ENCODE measurements at regions not wholly inside any gene's neighbourhood (a gene's known extent, or its start where the extent isn't known, plus 50 kb on each side); places are given as distances from the start of the nearest gene placed in this dataset.

DNA sequence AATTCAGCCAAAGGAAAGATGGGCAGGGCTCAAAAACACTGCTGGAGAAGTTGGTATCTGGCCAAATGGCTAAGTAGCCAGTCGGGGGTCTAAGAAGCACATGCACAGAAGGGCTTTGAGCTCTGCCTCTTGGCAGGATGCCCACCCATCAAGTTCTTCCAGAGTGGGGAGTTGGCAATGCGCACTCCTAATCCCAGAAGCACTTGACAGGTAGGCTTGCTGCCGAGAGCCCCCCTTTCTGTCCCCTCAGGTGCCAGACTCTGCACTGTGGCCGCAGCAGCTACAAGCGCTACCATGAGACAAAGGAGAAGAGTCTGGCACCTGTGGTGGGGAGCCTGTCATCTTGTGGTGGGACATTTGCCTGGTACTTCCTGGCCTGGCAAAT, 252.9 kb upstream of the SLC24A2 start:
- H3K27me3 ChIP-seq (ENCODE audit: low read depth, low read length), result no peaks in the 10 kb centered on the region
- peaks cover 0 to 5% of the 10 kb centered on the region in 2 donors for H3K4me1 ChIP-seq (ENCODE audit: control insufficient read depth in 1 of 2, insufficient read depth in 2 of 2, low read length in 2 of 2)
- H3K36me3 ChIP-seq (ENCODE audit: control insufficient read depth in 1 of 2, insufficient read depth in 2 of 2, low read length in 2 of 2), result no peaks in the 10 kb centered on the region
- no peak overlapping the region for H3K27ac ChIP-seq (ENCODE audit: low read length)
- no peaks in the 10 kb centered on the region for H3K9me3 ChIP-seq (ENCODE audit: control insufficient read depth in 1 of 2, low read length in 2 of 2)
- no peak overlapping the region for H3K4me3 ChIP-seq (ENCODE audit: low read depth in 1 of 2, low read length in 2 of 2)

GRCh38 chr9:20040991-20041696, 252.3 kb upstream of the SLC24A2 start:
- no peaks in the 10 kb centered on the region for H3K9me3 ChIP-seq (ENCODE audit: control insufficient read depth in 1 of 2, low read length in 2 of 2)
- no peaks in the 10 kb centered on the region for H3K36me3 ChIP-seq (ENCODE audit: control insufficient read depth in 1 of 2, insufficient read depth in 2 of 2, low read length in 2 of 2)
- peaks cover 0 to 5% of the 10 kb centered on the region in 2 donors for H3K4me1 ChIP-seq (ENCODE audit: control insufficient read depth in 1 of 2, insufficient read depth in 2 of 2, low read length in 2 of 2)
- no peak overlapping the region for H3K27ac ChIP-seq (ENCODE audit: low read length)
- no peak overlapping the region for H3K4me3 ChIP-seq (ENCODE audit: low read depth in 1 of 2, low read length in 2 of 2)
- no peaks in the 10 kb centered on the region for H3K27me3 ChIP-seq (ENCODE audit: low read depth, low read length)

DNA sequence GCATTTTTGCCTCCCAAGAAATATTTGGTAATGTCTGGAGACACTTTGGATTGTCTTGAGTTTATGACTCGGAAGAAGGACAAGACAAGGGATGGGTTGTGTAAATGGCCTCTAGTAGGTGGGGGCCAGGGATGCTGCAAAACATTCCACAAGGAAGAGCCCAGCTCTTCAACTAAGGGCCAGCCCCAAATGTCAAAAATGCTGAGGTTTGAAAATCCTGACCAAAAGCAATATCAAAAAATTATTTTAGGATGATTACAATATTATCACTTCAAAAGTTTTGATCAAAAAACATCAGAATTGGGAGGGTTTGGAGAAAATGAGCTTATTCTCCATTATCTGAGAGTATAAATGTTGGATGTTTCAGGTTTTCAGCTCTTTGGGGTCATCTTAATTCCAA, 248.9 kb upstream of the SLC24A2 start:
- Histone ChIP-seq H3K36me3 (ENCODE audit: control insufficient read depth in 1 of 2, insufficient read depth in 2 of 2, low read length in 2 of 2) (no peaks in the 10 kb centered on the region), H3K9me3 (ENCODE audit: control insufficient read depth in 1 of 2, low read length in 2 of 2) (no peaks in the 10 kb centered on the region), H3K27me3 (ENCODE audit: low read depth, low read length) (no peaks in the 10 kb centered on the region), H3K27ac (ENCODE audit: low read length) (no peak overlapping the region), H3K4me3 (ENCODE audit: low read depth in 1 of 2, low read length in 2 of 2) (no peak overlapping the region), H3K4me1 (ENCODE audit: control insufficient read depth in 1 of 2, insufficient read depth in 2 of 2, low read length in 2 of 2) (peaks cover 0 to 5% of the 10 kb centered on the region in 2 donors)

DNA sequence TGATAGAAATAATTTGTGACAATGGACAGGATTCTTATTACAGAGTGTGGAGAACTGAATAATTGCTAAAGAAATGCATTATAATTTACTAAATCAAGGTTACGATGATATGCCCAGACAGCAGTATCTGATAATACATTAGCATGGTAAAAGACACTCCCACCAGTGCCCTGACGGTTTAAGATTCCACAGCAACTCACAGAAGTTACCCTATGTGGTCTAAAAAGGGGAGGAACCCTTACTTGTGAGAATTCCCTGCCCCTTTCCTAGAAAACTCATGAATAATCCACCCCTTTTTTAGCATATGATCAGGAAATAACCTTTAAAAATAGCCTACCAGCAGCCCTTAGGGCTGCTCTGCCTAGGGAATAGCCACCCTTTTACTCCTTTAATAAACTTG, 244.7 kb upstream of the SLC24A2 start:
- Histone ChIP-seq H3K4me3 (ENCODE audit: low read depth in 1 of 2, low read length in 2 of 2) (no peak overlapping the region), H3K36me3 (ENCODE audit: control insufficient read depth in 1 of 2, insufficient read depth in 2 of 2, low read length in 2 of 2) (no peaks in the 10 kb centered on the region), H3K4me1 (ENCODE audit: control insufficient read depth in 1 of 2, insufficient read depth in 2 of 2, low read length in 2 of 2) (no peaks in the 10 kb centered on the region), H3K9me3 (ENCODE audit: control insufficient read depth in 1 of 2, low read length in 2 of 2) (no peaks in the 10 kb centered on the region), H3K27me3 (ENCODE audit: low read depth, low read length) (no peaks in the 10 kb centered on the region), H3K27ac (ENCODE audit: low read length) (no peak overlapping the region)

DNA sequence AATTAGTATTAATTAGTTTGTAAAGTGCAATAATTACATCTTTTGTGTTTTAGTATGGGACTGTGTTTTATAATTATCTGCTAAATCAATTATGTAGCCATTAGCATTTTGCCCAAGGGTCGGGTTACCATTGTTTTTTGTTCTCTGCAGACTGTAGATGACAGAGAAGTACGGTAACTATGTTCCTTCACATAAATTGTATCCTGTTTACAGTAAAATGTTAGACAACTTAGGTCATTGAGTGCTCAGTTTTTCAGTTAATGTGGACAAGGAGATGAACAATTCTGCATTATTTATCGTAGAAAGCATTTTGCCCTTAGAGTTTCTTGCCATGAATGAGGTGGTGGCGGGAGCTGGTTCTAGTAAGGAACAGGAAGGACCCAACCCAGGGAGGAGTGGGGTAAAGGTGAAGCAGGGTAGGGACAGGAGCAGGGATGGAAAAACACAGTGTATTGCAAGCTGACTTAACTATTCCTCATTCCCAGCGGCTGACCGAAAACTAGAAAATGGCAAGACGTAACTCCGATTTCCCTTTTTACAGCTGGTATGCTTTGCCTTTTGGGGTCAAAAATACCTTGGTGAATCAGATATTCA, 243.7 kb upstream of the SLC24A2 start:
- Histone ChIP-seq H3K9me3 (ENCODE audit: control insufficient read depth in 1 of 2, low read length in 2 of 2) (no peaks in the 10 kb centered on the region), H3K36me3 (ENCODE audit: control insufficient read depth in 1 of 2, insufficient read depth in 2 of 2, low read length in 2 of 2) (no peaks in the 10 kb centered on the region), H3K27me3 (ENCODE audit: low read depth, low read length) (no peaks in the 10 kb centered on the region), H3K27ac (ENCODE audit: low read length) (no peak overlapping the region), H3K4me3 (ENCODE audit: low read depth in 1 of 2, low read length in 2 of 2) (no peak overlapping the region), H3K4me1 (ENCODE audit: control insufficient read depth in 1 of 2, insufficient read depth in 2 of 2, low read length in 2 of 2) (no peaks in the 10 kb centered on the region)

DNA sequence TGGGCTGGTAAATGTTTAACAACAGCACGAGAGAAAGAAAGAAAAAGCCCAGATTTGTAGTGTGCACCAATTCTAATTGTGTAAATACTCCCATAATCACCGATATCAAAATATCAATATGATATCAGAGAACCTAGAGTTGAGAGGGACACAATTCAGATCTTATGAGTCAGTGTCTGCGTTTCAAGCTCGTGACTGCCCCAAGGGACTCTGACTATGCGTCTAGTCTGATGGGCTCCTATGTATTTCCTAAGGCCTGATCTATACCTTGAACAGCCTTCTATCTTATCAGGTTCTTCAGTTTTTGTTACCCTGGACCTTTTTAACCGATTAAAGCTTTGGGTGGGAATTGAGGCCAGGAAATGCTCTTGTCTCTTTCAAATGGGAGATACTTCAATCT, 243.0 kb upstream of the SLC24A2 start:
- no peaks in the 10 kb centered on the region for H3K27me3 ChIP-seq (ENCODE audit: low read depth, low read length)
- no peaks in the 10 kb centered on the region for H3K9me3 ChIP-seq (ENCODE audit: control insufficient read depth in 1 of 2, low read length in 2 of 2)
- H3K27ac ChIP-seq (ENCODE audit: low read length), result no peak overlapping the region
- H3K36me3 ChIP-seq (ENCODE audit: control insufficient read depth in 1 of 2, insufficient read depth in 2 of 2, low read length in 2 of 2), result no peaks in the 10 kb centered on the region
- no peaks in the 10 kb centered on the region for H3K4me1 ChIP-seq (ENCODE audit: control insufficient read depth in 1 of 2, insufficient read depth in 2 of 2, low read length in 2 of 2)
- no peak overlapping the region for H3K4me3 ChIP-seq (ENCODE audit: low read depth in 1 of 2, low read length in 2 of 2)

GRCh38 chr9:20030671-20031070, 241.8 kb upstream of the SLC24A2 start:
- no peaks in the 10 kb centered on the region for H3K9me3 ChIP-seq (ENCODE audit: control insufficient read depth in 1 of 2, low read length in 2 of 2)
- no peaks in the 10 kb centered on the region for H3K27me3 ChIP-seq (ENCODE audit: low read depth, low read length)
- H3K36me3 ChIP-seq (ENCODE audit: control insufficient read depth in 1 of 2, insufficient read depth in 2 of 2, low read length in 2 of 2), result no peaks in the 10 kb centered on the region
- no peaks in the 10 kb centered on the region for H3K4me1 ChIP-seq (ENCODE audit: control insufficient read depth in 1 of 2, insufficient read depth in 2 of 2, low read length in 2 of 2)
- H3K4me3 ChIP-seq (ENCODE audit: low read depth in 1 of 2, low read length in 2 of 2), result no peak overlapping the region
- no peak overlapping the region for H3K27ac ChIP-seq (ENCODE audit: low read length)

GRCh38 chr9:20030221-20030620, 241.4 kb upstream of the SLC24A2 start:
- H3K4me1 ChIP-seq (ENCODE audit: control insufficient read depth in 1 of 2, insufficient read depth in 2 of 2, low read length in 2 of 2), result no peaks in the 10 kb centered on the region
- H3K27ac ChIP-seq (ENCODE audit: low read length), result no peak overlapping the region
- no peaks in the 10 kb centered on the region for H3K36me3 ChIP-seq (ENCODE audit: control insufficient read depth in 1 of 2, insufficient read depth in 2 of 2, low read length in 2 of 2)
- H3K4me3 ChIP-seq (ENCODE audit: low read depth in 1 of 2, low read length in 2 of 2), result no peak overlapping the region
- no peaks in the 10 kb centered on the region for H3K27me3 ChIP-seq (ENCODE audit: low read depth, low read length)
- no peaks in the 10 kb centered on the region for H3K9me3 ChIP-seq (ENCODE audit: control insufficient read depth in 1 of 2, low read length in 2 of 2)

DNA sequence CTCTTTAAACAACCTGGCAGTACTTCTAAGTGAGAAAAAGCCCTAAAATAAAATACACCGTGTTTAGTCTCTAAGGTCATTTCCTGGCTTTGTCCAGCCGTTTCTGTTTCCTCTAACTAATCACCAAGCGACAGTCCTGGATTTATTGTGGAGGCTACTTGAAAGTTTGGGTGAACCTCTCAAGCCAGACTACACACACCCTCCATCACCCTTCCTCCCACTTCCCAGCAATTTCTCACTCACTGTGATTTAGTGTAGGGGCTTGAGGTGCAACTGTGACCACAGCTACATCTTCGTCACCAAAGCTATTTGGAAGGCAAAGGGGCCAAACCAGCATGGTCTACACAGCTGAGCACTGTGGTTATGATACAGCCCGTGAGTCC, 240.0 kb upstream of the SLC24A2 start:
- H3K4me3 ChIP-seq (ENCODE audit: low read depth in 1 of 2, low read length in 2 of 2), result no peak overlapping the region
- no peaks in the 10 kb centered on the region for H3K27me3 ChIP-seq (ENCODE audit: low read depth, low read length)
- no peaks in the 10 kb centered on the region for H3K36me3 ChIP-seq (ENCODE audit: control insufficient read depth in 1 of 2, insufficient read depth in 2 of 2, low read length in 2 of 2)
- no peaks in the 10 kb centered on the region for H3K9me3 ChIP-seq (ENCODE audit: control insufficient read depth in 1 of 2, low read length in 2 of 2)
- H3K27ac ChIP-seq (ENCODE audit: low read length), result no peak overlapping the region
- no peaks in the 10 kb centered on the region for H3K4me1 ChIP-seq (ENCODE audit: control insufficient read depth in 1 of 2, insufficient read depth in 2 of 2, low read length in 2 of 2)

DNA sequence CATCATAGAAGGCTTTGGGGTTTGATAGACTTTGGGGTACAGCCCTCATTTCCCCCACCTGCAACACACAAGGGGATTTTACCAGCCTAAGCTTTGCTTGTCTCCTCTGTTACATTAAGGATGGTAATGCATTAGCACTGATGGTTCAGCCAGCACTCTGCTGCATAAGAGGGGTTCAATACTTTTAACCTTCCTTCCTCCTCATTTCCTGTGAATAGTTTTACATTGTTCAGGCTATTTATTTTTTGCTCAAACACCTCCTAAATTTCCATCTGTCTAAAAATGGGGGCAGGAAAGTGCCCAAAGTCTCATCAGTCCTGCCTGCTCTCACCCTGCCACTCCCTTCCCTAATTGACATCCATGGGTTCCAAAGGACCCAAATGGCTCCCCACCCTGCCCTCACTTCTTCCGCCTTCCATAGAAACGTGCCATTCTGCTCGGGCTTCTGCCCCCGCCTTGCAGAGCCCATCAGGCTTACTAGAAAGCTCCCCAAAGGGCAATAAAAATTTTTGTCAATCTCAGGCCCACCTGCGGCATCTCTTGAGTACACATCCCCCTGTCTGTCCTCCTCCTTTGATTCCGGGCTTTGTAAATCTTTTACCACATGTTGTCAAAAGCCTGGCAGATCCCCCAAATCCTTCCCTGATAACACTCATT, 239.5 kb upstream of the SLC24A2 start:
- Histone ChIP-seq H3K36me3 (ENCODE audit: control insufficient read depth in 1 of 2, insufficient read depth in 2 of 2, low read length in 2 of 2) (no peaks in the 10 kb centered on the region), H3K4me3 (ENCODE audit: low read depth in 1 of 2, low read length in 2 of 2) (no peak overlapping the region), H3K9me3 (ENCODE audit: control insufficient read depth in 1 of 2, low read length in 2 of 2) (no peaks in the 10 kb centered on the region), H3K27me3 (ENCODE audit: low read depth, low read length) (no peaks in the 10 kb centered on the region), H3K27ac (ENCODE audit: low read length) (no peak overlapping the region), H3K4me1 (ENCODE audit: control insufficient read depth in 1 of 2, insufficient read depth in 2 of 2, low read length in 2 of 2) (no peaks in the 10 kb centered on the region)

- Histone ChIP-seq H3K4me1 (ENCODE audit: control insufficient read depth in 1 of 2, insufficient read depth in 2 of 2, low read length in 2 of 2) (no peaks in the 10 kb centered on the region), H3K36me3 (ENCODE audit: control insufficient read depth in 1 of 2, insufficient read depth in 2 of 2, low read length in 2 of 2) (no peaks in the 10 kb centered on the region), H3K4me3 (ENCODE audit: low read depth in 1 of 2, low read length in 2 of 2) (no peak overlapping the region), H3K9me3 (ENCODE audit: control insufficient read depth in 1 of 2, low read length in 2 of 2) (no peaks in the 10 kb centered on the region), H3K27me3 (ENCODE audit: low read depth, low read length) (no peaks in the 10 kb centered on the region), H3K27ac (ENCODE audit: low read length) (no peak overlapping the region)
Observed at GRCh38 chr9:20023961-20024571, 235.2 kb upstream of the SLC24A2 start.

Measured in muscle layer of duodenum (tissue), 2 donors.